K562 (cell line): ENCODE measurements at regions not wholly inside any gene's neighbourhood (a gene's known extent, or its start where the extent isn't known, plus 50 kb on each side); places are given as distances from the start of the nearest gene placed in this dataset.

Experiments
- CEBPZ ChIP-seq: fragments of 150-350 bp; IDR thresholded peaks from 2 replicates; pipeline ENCODE4 v1.6.1; 2014; ENCODE audit warnings: low read depth, mild to moderate bottlenecking, low read length, borderline replicate concordance
- CTCF ChIP-seq, 3 experiments: IDR thresholded peaks in 2 of 3; conservative IDR thresholded peaks in 1 of 3; 2 replicates each; pipeline ENCODE4 v1.5.1; 2011 to 2012; ENCODE audit warnings: low read length in 3 of 3, mild to moderate bottlenecking in 3 of 3, control low read depth in 2 of 3, improper control_type of control experiment in 1 of 3, inconsistent platforms in 1 of 3, low read depth in 1 of 3, mixed read lengths in 1 of 3, moderate library complexity in 1 of 3; ENCODE audit not compliant: insufficient read depth in 2 of 3
- GTF2F1 ChIP-seq: IDR thresholded peaks from 2 replicates; pipeline ENCODE4 v1.6.1; 2011; ENCODE audit warnings: low read depth, low read length, improper control_type of control experiment
- YY1 ChIP-seq, 3 experiments: IDR thresholded peaks; 2 replicates each; pipeline ENCODE4 v1.6.1; 2011; ENCODE audit warnings: low read length in 2 of 3, mild to moderate bottlenecking in 2 of 3, moderate library complexity in 2 of 3, borderline replicate concordance in 1 of 3, control low read depth in 1 of 3, low read depth in 1 of 3; ENCODE audit not compliant: insufficient read depth in 3 of 3, insufficient replicate concordance in 2 of 3, control insufficient read depth in 1 of 3, insufficient read length in 1 of 3; ENCODE audit errors: extremely low read depth in 1 of 3
- ZKSCAN3 ChIP-seq: fragments of 250-450 bp; sonication (Bioruptor Pico); IDR thresholded peaks from 2 replicates; pipeline ENCODE4 v1.4.0; 2020

- no peak for TF ChIP-seq CTCF (IDR thresholded peaks at IDR 0.05 in 2 of 3, conservative IDR thresholded peaks at IDR 0.05 in 1 of 3; ENCODE audit: insufficient read depth in 2 of 3, low read depth in 1 of 3, low read length in 3 of 3)
- TF ChIP-seq YY1 (IDR thresholded peaks at IDR 0.05; ENCODE audit: borderline replicate concordance in 1 of 3, control insufficient read depth in 1 of 3, extremely low read depth in 1 of 3, insufficient read depth in 3 of 3, insufficient read length in 1 of 3, insufficient replicate concordance in 2 of 3, low read depth in 1 of 3, low read length in 2 of 3): no peak
- TF ChIP-seq CEBPZ: no peak
- TF ChIP-seq ZKSCAN3 (CRISPR knock-in tag): no peak
- no peak for TF ChIP-seq GTF2F1
Observed at GRCh38 chr4:33200377-33200776, 2480.2 kb downstream of the PCDH7 start.
